KMS-11 (cell line): ENCODE measurements at regions not wholly inside any gene's neighbourhood (a gene's known extent, or its start where the extent isn't known, plus 50 kb on each side); places are given as distances from the start of the nearest gene placed in this dataset.

Experiments
- H2AFZ ChIP-seq: fragments of 200-600 bp; sonication (generic); 2 replicates; pipeline ENCODE4 v1.6.1; 2016; ENCODE audit warnings: antibody characterized with exemption, mixed run types, low read depth
- H3K27ac ChIP-seq: fragments of 200-600 bp; sonication (generic); 2 replicates; pipeline ENCODE4 v1.6.1; 2016; ENCODE audit warnings: mild to moderate bottlenecking, mixed run types
- H3K27me3 ChIP-seq: fragments of 200-600 bp; sonication (generic); 2 replicates; pipeline ENCODE4 v1.6.1; 2017; ENCODE audit warnings: mild to moderate bottlenecking, low read depth, mixed run types, moderate library complexity; ENCODE audit not compliant: insufficient read depth
- H3K36me3 ChIP-seq: fragments of 200-600 bp; sonication (generic); 2 replicates; pipeline ENCODE4 v1.6.1; 2017; ENCODE audit warnings: mild to moderate bottlenecking, mixed run types; ENCODE audit not compliant: insufficient read depth
- H3K4me1 ChIP-seq: fragments of 200-600 bp; sonication (generic); 2 replicates; pipeline ENCODE4 v1.6.1; 2016; ENCODE audit warnings: mild to moderate bottlenecking, low read depth, mixed run types; ENCODE audit not compliant: poor library complexity, severe bottlenecking
- H3K4me2 ChIP-seq: fragments of 200-600 bp; sonication (generic); 2 replicates; pipeline ENCODE4 v1.7.0; 2016; ENCODE audit warnings: mild to moderate bottlenecking, mixed run types
- H3K4me3 ChIP-seq: fragments of 200-600 bp; sonication (generic); IDR thresholded peaks from 2 replicates; pipeline ENCODE4 v1.6.1; 2017; ENCODE audit warnings: low read depth, low read length, mixed read lengths; ENCODE audit not compliant: insufficient read depth
- H3K79me2 ChIP-seq: fragments of 200-600 bp; sonication (generic); 2 replicates; pipeline ENCODE4 v1.6.1; 2016; ENCODE audit warnings: low read depth, mixed run types; ENCODE audit not compliant: insufficient read depth
- H3K9ac ChIP-seq: fragments of 200-600 bp; sonication (generic); 2 replicates; pipeline ENCODE4 v1.6.1; 2016; ENCODE audit warnings: mild to moderate bottlenecking, mixed run types
- H4K20me1 ChIP-seq: fragments of 200-600 bp; sonication (generic); 2 replicates; pipeline ENCODE4 v1.6.1; 2016; ENCODE audit warnings: mild to moderate bottlenecking, mixed run types; ENCODE audit not compliant: insufficient read depth
- CTCF ChIP-seq: fragments of 200-600 bp; sonication (generic); conservative IDR thresholded peaks from 2 replicates; pipeline ENCODE4 v1.6.1; 2017; ENCODE audit warnings: low read depth, mild to moderate bottlenecking, antibody characterized with exemption, low read length, moderate library complexity, mixed read lengths

DNA sequence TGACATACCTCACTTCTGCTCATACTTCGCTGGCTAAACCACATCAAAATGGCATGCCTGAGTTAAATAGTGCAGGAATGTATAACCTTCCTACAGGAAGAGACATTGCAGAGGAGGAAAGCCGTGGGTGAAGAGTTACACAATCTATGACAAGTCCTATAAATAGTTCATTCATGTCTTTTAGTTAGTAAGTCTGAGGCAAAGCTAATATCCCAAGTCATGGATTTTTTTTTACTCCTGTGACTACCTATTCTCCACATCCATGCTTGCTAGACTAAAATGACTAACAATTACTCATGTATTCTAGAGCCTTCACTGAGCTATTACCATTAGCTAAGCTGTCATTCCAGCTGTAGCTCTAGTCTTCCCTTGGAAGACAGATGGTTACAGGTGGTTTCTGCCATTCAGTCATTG lies 391.3 kb downstream of the NR2F1-AS1 start:
- Histone ChIP-seq H3K4me1 (no peaks in the 10 kb centered on the region), H3K4me2 (no peak overlapping the region), H3K27ac (no peak overlapping the region), H2AFZ (no peak overlapping the region), H3K79me2 (no peaks in the 10 kb centered on the region), H3K36me3 (no peaks in the 10 kb centered on the region), H3K4me3 (no peak overlapping the region), H3K27me3 (no peaks in the 10 kb centered on the region), H3K9ac (no peak overlapping the region), H4K20me1 (no peaks in the 10 kb centered on the region)
- no peak for TF ChIP-seq CTCF

- H4K20me1 ChIP-seq = no peaks in the 10 kb centered on the region
- H3K9ac ChIP-seq = no peak overlapping the region
- H3K27me3 ChIP-seq = no peaks in the 10 kb centered on the region
- no peak overlapping the region for H3K27ac ChIP-seq
- no peaks in the 10 kb centered on the region for H3K36me3 ChIP-seq
- TF ChIP-seq CTCF = no peak
- no peaks in the 10 kb centered on the region for H3K79me2 ChIP-seq
- no peak overlapping the region for H3K4me2 ChIP-seq
- H3K4me3 ChIP-seq = no peak overlapping the region
- no peaks in the 10 kb centered on the region for H3K4me1 ChIP-seq
- no peak overlapping the region for H2AFZ ChIP-seq
Measured at GRCh38 chr5:93188876-93189485, 392.0 kb downstream of the NR2F1-AS1 start.

- Histone ChIP-seq H3K4me1 (no peaks in the 10 kb centered on the region), H3K4me2 (no peak overlapping the region), H3K36me3 (no peaks in the 10 kb centered on the region), H4K20me1 (no peaks in the 10 kb centered on the region), H3K27me3 (no peaks in the 10 kb centered on the region), H3K9ac (no peak overlapping the region), H2AFZ (no peak overlapping the region), H3K27ac (no peak overlapping the region), H3K4me3 (no peak overlapping the region), H3K79me2 (no peaks in the 10 kb centered on the region)
- no peak for TF ChIP-seq CTCF
Measured at GRCh38 chr5:93186076-93186682, 394.8 kb downstream of the NR2F1-AS1 start.

DNA sequence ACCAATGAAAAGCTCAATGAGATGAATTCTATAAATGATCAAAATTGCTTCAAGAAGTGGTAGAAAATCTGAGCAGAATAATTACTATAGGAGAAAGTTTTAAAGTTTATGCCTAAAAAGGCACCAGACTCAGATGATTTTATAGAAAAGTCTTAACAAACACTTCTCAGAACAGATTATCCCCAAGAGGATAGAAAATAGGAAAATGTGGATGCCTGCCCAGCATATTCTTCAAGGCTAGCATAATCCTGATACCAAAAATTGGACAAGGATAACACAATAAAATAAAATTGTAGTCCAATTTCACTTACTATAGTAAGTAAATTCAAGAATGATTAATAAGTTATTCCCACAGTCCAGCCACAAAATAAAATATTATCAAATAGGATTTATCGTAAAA lies 397.0 kb downstream of the NR2F1-AS1 start:
- Histone ChIP-seq H3K4me3 (no peak overlapping the region), H3K27me3 (no peaks in the 10 kb centered on the region), H4K20me1 (no peaks in the 10 kb centered on the region), H3K9ac (no peak overlapping the region), H3K4me1 (no peaks in the 10 kb centered on the region), H3K27ac (no peak overlapping the region), H3K4me2 (no peak overlapping the region), H2AFZ (no peak overlapping the region), H3K36me3 (no peaks in the 10 kb centered on the region), H3K79me2 (no peaks in the 10 kb centered on the region)
- TF ChIP-seq CTCF = no peak
